Small intestine (tissue), 7 donors: ENCODE measurements at regions not wholly inside any gene's neighbourhood (a gene's known extent, or its start where the extent isn't known, plus 50 kb on each side); places are given as distances from the start of the nearest gene placed in this dataset.

Experiments
- DNase-seq, 2 donors: peaks; one replicate each; pipeline versions ENCODE4 v3.0.0 to v3.0.0-alpha.2; 2013
- FAIRE-seq: peaks from 2 replicates; lab custom pipeline; 2012; peaks lifted over from hg19 to GRCh38; lab: Jason Lieb, UNC
- H3K27ac ChIP-seq, 3 donors: one replicate each; pipeline ENCODE4 v1.5.1; 2013; ENCODE audit warnings: low read length in 2 of 3, mild to moderate bottlenecking in 2 of 3, control low read depth in 1 of 3, inconsistent platforms in 1 of 3, low read depth in 1 of 3, moderate library complexity in 1 of 3
- H3K27me3 ChIP-seq, 3 donors: one replicate each; pipeline ENCODE4 v1.6.1; 2013; ENCODE audit warnings: low read length in 3 of 3, inconsistent platforms in 1 of 3; ENCODE audit not compliant: control insufficient read depth in 3 of 3, insufficient read depth in 3 of 3
- H3K36me3 ChIP-seq, 3 donors: one replicate each; pipeline ENCODE4 v1.6.1; 2013; ENCODE audit warnings: low read length in 3 of 3, inconsistent platforms in 1 of 3, low read depth in 1 of 3, mild to moderate bottlenecking in 1 of 3, moderate library complexity in 1 of 3; ENCODE audit not compliant: control insufficient read depth in 3 of 3, insufficient read depth in 2 of 3
- H3K4me1 ChIP-seq, 3 donors: one replicate each; pipeline ENCODE4 v1.6.1; 2013; ENCODE audit warnings: low read length in 2 of 3, inconsistent platforms in 1 of 3, low read depth in 1 of 3, mild to moderate bottlenecking in 1 of 3, moderate library complexity in 1 of 3; ENCODE audit not compliant: control insufficient read depth in 3 of 3, insufficient read depth in 2 of 3
- H3K4me3 ChIP-seq, 3 donors: one replicate each; pipeline ENCODE4 v1.5.1; 2013; ENCODE audit warnings: low read length in 3 of 3, control low read depth in 1 of 3, inconsistent platforms in 1 of 3, low read depth in 1 of 3, mild to moderate bottlenecking in 1 of 3, moderate library complexity in 1 of 3
- H3K9me3 ChIP-seq, 2 donors: one replicate each; pipeline ENCODE4 v1.6.1; 2013; ENCODE audit warnings: low read depth in 1 of 2, low read length in 1 of 2; ENCODE audit not compliant: control insufficient read depth in 2 of 2, insufficient read depth in 1 of 2
- WGBS, 3 donors: extraction: QIAGEN DNeasy Blood & Tissue Kit; methylation state at CpG; one replicate each; pipeline ENCODE4 v1.1.7; 2013; 5-methylcytosine and 5-hydroxymethylcytosine counted together
- donor health status: healthy with polysubstance abuse.
- donor health status: control.
- donor health status: control.
- donor health status: Bipolar disorder and iron deficiency.
- donor health status: healthy.

DNA sequence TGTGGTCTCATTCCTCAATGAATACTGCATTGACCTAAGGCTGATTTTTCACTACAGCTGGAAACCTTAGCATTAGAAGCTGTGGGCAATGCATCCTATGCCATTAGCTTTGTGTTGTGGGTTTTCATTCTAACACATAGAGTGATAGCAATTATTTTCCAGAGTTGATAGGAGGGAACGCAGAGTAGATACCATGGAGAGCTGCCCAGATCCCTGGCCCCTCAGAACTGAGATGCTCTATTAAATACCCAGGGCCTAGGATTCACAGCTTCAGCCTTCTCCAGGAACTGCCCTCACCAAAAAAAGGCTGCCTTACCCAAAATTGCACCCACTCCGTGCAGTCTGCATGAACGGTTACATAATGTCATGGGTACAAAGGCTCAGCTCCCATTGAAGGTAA is 444.4 kb downstream of the SUCLA2 start:
- WGBS, 3 donors, result 83 to 93% (median 90%) methylated on average over 3 of the region's 3 CpGs
- Histone ChIP-seq H3K4me3 (no peak overlapping the region), H3K4me1 (no peaks in the 10 kb centered on the region), H3K36me3 (no peaks in the 10 kb centered on the region), H3K27ac (no peak overlapping the region), H3K27me3 (no peaks in the 10 kb centered on the region), H3K9me3 (no peaks in the 10 kb centered on the region)
- DNase-seq, result no peak
- no peak for FAIRE-seq

DNA sequence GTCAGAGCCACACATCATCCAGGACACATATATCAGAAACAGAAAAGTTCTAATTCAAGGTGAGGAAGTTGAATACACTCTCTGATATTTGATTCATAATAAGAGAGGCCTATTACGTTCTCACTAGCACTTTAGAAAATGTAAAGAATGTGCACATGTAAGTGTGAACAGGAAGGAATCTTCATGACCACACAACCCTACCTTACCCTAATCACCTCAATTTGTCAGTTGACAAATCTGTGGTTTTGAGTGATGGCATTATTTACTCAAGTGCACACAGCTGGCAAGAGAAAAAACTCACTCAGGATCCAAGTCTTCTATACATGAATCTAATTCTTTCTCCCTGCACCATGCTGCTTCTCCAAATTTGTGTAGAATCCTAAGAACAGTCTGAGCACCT is 445.8 kb downstream of the SUCLA2 start:
- FAIRE-seq (no peak), DNase-seq (no peak)
- Histone ChIP-seq H3K27me3 (no peaks in the 10 kb centered on the region), H3K9me3 (no peaks in the 10 kb centered on the region), H3K4me3 (no peak overlapping the region), H3K4me1 (no peaks in the 10 kb centered on the region), H3K36me3 (no peaks in the 10 kb centered on the region), H3K27ac (no peak overlapping the region)
- 43 to 50% (median 44%) methylated on average over 1 of the region's 1 CpG for WGBS, 3 donors

DNA sequence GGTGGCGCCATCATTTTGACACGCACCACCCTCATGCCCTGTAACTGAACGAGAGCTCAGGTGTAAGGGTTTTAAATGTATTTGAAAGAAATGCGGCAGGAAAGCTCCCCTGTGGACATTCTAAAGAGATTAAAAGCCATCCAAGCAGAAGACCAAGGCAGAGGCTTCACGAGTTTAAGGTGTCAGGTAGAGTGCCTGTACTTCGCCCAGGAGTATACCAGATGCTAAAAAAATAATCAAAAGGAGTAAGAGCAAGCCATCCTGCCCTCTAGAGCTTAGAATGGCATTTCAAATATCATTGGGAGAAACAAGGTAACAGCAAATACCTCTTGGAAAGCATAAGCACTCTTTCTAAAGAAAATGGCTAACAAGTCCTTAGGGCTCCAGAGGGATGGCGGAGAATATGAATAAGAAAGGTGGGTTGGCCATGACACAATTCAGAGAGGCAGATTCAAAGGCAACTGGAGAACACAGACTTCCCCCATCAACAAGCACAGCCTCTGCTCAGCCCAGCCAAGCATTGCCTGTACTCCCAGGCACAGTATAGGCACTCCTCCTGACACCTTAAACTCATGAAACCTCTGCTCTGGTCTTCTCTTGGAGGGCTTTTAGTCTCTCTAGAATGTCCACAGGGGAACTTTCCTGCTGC is 447.6 kb downstream of the SUCLA2 start:
- 67 to 77% (median 73%) methylated on average over 7 of the region's 7 CpGs for WGBS, 3 donors

DNA sequence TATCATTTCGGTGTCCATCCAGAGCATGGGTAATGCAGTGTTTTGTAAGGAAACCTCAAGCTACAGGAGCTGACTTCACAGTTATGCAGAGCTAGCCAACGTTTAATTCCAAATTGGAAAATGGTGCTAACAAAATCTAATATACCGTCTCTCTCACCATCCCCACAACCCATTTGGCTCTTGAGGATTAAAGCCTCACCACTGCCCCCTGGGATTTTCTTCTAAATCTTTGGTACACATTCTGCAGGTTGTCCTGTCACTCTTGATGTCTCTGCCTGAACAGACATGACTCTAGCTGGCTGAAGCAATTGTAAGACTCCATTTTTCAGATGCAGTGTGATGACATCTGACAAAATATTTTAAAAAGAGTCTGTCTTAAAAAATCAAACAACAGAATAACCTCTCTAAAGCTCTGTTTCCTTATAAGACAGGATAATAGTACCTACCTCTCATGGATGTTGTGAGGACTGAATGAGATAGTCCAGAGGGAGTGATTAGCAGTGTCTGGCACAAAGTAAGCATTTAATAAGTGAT is 451.8 kb downstream of the SUCLA2 start:
- DNase-seq (no peak), FAIRE-seq (no peak)
- Histone ChIP-seq H3K36me3 (no peaks in the 10 kb centered on the region), H3K9me3 (no peaks in the 10 kb centered on the region), H3K4me1 (no peaks in the 10 kb centered on the region), H3K27ac (no peak overlapping the region), H3K4me3 (no peak overlapping the region), H3K27me3 (no peaks in the 10 kb centered on the region)
- 71 to 85% (median 82%) methylated on average over 3 of the region's 3 CpGs for WGBS, 3 donors

More for the DNA sequence above, 447.6 kb downstream of the SUCLA2 start:
- Histone ChIP-seq H3K36me3 (no peaks in the 10 kb centered on the region), H3K4me3 (no peak overlapping the region), H3K4me1 (no peaks in the 10 kb centered on the region), H3K9me3 (no peaks in the 10 kb centered on the region), H3K27ac (no peak overlapping the region), H3K27me3 (no peaks in the 10 kb centered on the region)
- FAIRE-seq (no peak), DNase-seq (no peak)

DNA sequence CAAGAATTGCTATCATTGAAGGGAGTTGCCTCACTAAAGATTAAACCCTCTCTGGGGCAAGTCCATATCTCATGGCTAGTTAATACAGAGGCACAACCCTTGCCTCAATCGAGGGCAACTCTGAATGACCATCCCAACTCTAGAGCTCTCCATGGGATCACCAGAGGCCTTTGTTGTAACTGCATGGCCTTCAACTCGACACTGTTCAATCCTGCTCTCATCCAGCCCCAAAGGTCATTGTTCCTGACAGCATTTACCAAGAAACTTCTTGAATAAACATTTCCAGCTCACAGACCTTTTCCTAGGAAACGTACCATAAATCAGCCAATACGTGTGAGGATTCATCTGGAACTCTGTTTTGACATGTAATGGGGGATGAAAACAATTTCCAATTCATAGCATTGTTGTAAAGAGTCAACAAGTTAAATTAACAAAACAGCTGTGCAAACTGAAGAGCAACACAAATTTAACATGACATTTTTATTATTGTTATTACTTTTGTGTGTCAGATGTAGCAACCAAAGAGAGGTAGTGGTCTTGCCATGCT is 452.7 kb downstream of the SUCLA2 start:
- Histone ChIP-seq H3K9me3 (no peaks in the 10 kb centered on the region), H3K27ac (no peak overlapping the region), H3K36me3 (no peaks in the 10 kb centered on the region), H3K27me3 (no peaks in the 10 kb centered on the region), H3K4me1 (no peaks in the 10 kb centered on the region), H3K4me3 (no peak overlapping the region)
- FAIRE-seq (no peak), DNase-seq (no peak)
- 36 to 46% (median 40%) methylated on average over 4 of the region's 4 CpGs for WGBS, 3 donors

DNA sequence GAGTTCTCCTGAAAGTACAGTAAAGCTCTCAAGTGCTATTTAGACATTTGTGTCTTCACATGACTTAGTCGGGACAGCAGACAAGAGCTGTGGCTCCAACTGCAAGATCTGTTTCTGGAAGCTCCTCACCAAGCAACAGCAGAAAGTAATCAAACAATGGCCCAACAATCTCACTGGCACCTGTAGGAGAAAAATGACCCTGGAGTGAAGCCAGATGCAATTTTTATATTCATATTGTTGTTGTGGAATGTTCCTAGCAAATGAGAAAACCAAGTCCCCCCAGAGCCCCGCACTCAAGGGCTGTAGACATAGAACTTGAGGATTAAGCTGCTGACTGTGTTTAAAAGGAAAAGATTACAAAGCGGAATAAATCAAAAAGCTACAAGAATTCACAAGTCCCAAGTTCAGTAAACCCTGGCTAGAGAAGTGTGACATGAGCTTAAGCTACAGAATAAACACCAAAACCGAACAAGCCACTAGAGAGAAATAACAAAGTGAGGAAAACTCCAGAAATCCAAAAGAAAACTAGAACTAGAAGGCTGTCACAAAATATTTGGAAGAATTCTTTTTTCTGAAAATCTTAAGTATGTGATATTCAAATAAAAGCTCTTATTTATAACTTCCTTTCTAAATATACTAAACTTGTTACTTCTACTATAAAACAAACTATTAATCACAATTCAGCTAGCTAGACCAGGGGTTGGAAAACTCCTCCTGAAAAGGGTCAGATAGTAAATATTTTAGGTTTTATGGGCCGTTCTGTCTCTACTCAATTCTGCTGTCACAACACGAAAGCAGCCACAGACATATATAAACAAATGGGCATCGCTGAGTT is 454.5 kb downstream of the SUCLA2 start:
- H3K27me3 ChIP-seq, result no peaks in the 10 kb centered on the region
- WGBS, 3 donors, result 50 to 63% (median 61%) methylated on average over 7 of the region's 7 CpGs
- peak in 1 of 2 donors; percentile 3 for DNase-seq
- no peak for FAIRE-seq
- no peaks in the 10 kb centered on the region for H3K36me3 ChIP-seq
- H3K9me3 ChIP-seq, result no peaks in the 10 kb centered on the region
- H3K27ac ChIP-seq, result peak overlapping the region in 1 of 3 donors; percentile 24
- H3K4me3 ChIP-seq, result no peak overlapping the region
- H3K4me1 ChIP-seq, result no peaks in the 10 kb centered on the region

DNA sequence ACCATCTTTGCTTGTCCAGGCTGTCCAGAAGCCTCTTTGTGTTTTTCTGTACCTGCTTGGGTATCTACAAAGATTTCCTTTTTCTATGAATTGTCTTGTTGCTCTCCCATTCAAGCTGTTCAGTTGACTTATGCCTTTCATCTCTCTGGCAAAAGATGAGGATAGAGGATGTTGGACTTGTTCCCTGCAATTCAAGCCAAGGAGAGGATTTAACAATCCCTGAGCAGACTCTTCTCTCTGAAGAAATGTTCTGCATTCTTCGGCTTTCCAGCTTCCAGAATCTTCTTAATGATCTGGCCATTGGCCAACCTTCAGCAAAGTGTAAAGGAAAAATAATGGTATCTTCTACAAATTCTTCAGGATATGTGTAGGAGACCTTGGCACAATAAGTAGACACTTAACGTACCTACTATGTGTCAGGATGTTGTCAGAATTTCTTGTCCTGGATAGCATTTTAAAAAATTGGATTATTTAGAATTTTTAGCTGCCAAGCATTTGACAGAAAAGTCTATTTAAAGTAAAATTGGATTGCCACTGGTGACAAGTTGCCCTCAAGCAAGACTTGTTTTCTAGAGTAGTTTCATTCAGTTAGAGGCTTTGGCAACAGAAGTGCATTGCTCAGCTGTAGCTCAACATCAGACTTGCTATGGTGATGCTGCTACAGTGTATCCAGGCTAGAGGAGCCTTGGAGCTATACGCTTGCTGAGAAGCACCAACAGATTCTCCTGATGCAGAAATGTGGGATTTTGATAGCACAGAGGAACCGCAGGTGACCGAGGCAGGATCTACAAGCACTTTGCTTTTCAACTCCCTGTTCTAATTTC is 455.7 kb downstream of the SUCLA2 start:
- no peaks in the 10 kb centered on the region for H3K9me3 ChIP-seq
- no peaks in the 10 kb centered on the region for H3K4me1 ChIP-seq
- no peak overlapping the region for H3K4me3 ChIP-seq
- no peaks in the 10 kb centered on the region for H3K36me3 ChIP-seq
- FAIRE-seq (no peak), DNase-seq (no peak)
- WGBS, 3 donors, result 47 to 65% (median 55%) methylated on average over 5 of the region's 5 CpGs
- H3K27ac ChIP-seq, result no peak overlapping the region
- H3K27me3 ChIP-seq, result no peaks in the 10 kb centered on the region

DNA sequence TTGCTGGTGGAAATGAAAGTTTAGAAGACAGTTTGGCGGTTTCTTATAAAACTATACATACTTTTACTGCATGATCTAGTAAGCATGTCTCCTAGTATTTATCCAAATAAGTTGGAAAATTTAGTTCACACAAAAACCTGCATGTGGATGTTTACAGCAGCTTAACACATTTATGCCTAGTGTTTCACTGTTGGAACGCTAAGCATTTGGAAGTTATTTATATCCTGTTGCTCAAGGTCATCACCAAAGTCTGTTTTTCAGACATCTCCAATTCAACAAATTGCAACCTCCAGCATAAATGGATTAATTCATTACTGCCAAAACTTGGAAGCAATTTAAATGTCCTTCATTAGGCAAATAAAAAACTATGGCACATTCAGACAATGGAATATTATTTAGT is 461.8 kb downstream of the SUCLA2 start:
- H3K27ac ChIP-seq, result no peak overlapping the region
- H3K4me3 ChIP-seq, result no peak overlapping the region
- H3K4me1 ChIP-seq, result no peaks in the 10 kb centered on the region
- FAIRE-seq (no peak), DNase-seq (no peak)
- no peaks in the 10 kb centered on the region for H3K27me3 ChIP-seq
- WGBS, 3 donors, result 71 to 81% (median 77%) methylated on average over 2 of the region's 2 CpGs
- H3K36me3 ChIP-seq, result no peaks in the 10 kb centered on the region
- no peaks in the 10 kb centered on the region for H3K9me3 ChIP-seq
